Hematopoietic multipotent progenitor cell treated with erythropoietin and hydrocortisone succinate and interleukin-3 and kit ligand, for 17 days (in vitro differentiated cells): ENCODE measurements at regions not wholly inside any gene's neighbourhood (a gene's known extent, or its start where the extent isn't known, plus 50 kb on each side); places are given as distances from the start of the nearest gene placed in this dataset.

Experiments
- DNase-seq: peaks from one replicate; pipeline ENCODE4 v3.0.0-alpha.2; 2015; ENCODE audit warnings: low spot score

- DNase-seq, result no peak
These were observed 202.5 kb upstream of the DDHD1 start for GRCh38 chr14:53355581-53356112.

GRCh38 chr14:53354336-53354735 is 201.2 kb upstream of the DDHD1 start:
- DNase-seq, result no peak

- no peak for DNase-seq
These were observed 197.7 kb upstream of the DDHD1 start for GRCh38 chr14:53350866-53351265.

- DNase-seq, result no peak
These were observed 197.3 kb upstream of the DDHD1 start for GRCh38 chr14:53350429-53350828.

- no peak for DNase-seq
These were observed 193.9 kb upstream of the DDHD1 start for GRCh38 chr14:53346988-53347387.

GRCh38 chr14:53341324-53341723 is 188.2 kb upstream of the DDHD1 start:
- DNase-seq, result no peak

GRCh38 chr14:53338192-53338591 is 185.1 kb upstream of the DDHD1 start:
- DNase-seq, result no peak

GRCh38 chr14:53336729-53337128 is 183.6 kb upstream of the DDHD1 start:
- no peak for DNase-seq

GRCh38 chr14:53333809-53334208 is 180.7 kb upstream of the DDHD1 start:
- DNase-seq, result no peak

GRCh38 chr14:53331921-53332320 is 178.8 kb upstream of the DDHD1 start:
- DNase-seq, result no peak

- no peak for DNase-seq
These were observed 178.1 kb upstream of the DDHD1 start for GRCh38 chr14:53331247-53331646.

- DNase-seq, result no peak
These were observed 177.3 kb upstream of the DDHD1 start for GRCh38 chr14:53330441-53330840.

- DNase-seq, result no peak
These were observed 175.7 kb upstream of the DDHD1 start for GRCh38 chr14:53328841-53329240.

- DNase-seq, result no peak
These were observed 174.6 kb upstream of the DDHD1 start for GRCh38 chr14:53327716-53328115.

- no peak for DNase-seq
These were observed 172.2 kb upstream of the DDHD1 start for GRCh38 chr14:53325176-53325806.

GRCh38 chr14:53316504-53316903 is 163.4 kb upstream of the DDHD1 start:
- DNase-seq, result no peak

- DNase-seq, result no peak
These were observed 157.3 kb upstream of the DDHD1 start for GRCh38 chr14:53310412-53310811.

- no peak for DNase-seq
These were observed 153.8 kb upstream of the DDHD1 start for GRCh38 chr14:53306911-53307310.

- DNase-seq, result peak; percentile 32
These were observed 153.2 kb upstream of the DDHD1 start for GRCh38 chr14:53306267-53306721.

- DNase-seq, result no peak
These were observed 151.7 kb upstream of the DDHD1 start for GRCh38 chr14:53304726-53305381.

- DNase-seq, result peak; percentile 46
These were observed 143.0 kb upstream of the DDHD1 start for GRCh38 chr14:53295985-53296582.

- DNase-seq, result no peak
These were observed 142.2 kb upstream of the DDHD1 start for GRCh38 chr14:53295372-53295771.

- no peak for DNase-seq
These were observed 133.2 kb upstream of the DDHD1 start for GRCh38 chr14:53286301-53286700.
